H1 (cell line): ENCODE measurements at regions not wholly inside any gene's neighbourhood (a gene's known extent, or its start where the extent isn't known, plus 50 kb on each side); places are given as distances from the start of the nearest gene placed in this dataset.

Source experiments
- CTCF ChIA-PET: fragments of 300-600 bp; sonication (Branson Sonifier 250); formaldehyde crosslinking; loops from one replicate; lab custom pipeline; 2021; ENCODE audit not compliant: partially characterized antibody; lab: Charles Lee
- POLR2A ChIA-PET: fragments of 300-600 bp; sonication (Branson Sonifier 250); formaldehyde crosslinking; loops from one replicate; lab custom pipeline; 2021; ENCODE audit warnings: inconsistent platforms; ENCODE audit not compliant: partially characterized antibody; lab: Charles Lee
- DNase-seq, 2 experiments: peaks; one replicate each; pipeline versions ENCODE4 v3.0.0 to v3.0.0-alpha.2; 2010 to 2022; ENCODE audit warnings: low spot score in 2 of 2, low read depth in 1 of 2, mixed read lengths in 1 of 2
- FAIRE-seq: peaks from 2 replicates; lab custom pipeline; 2011; peaks lifted over from hg19 to GRCh38; lab: Jason Lieb, UNC
- H2AFZ ChIP-seq: 2 replicates; pipeline ENCODE4 v1.8.1; 2012; ENCODE audit warnings: low read length, inconsistent platforms
- H2AK5ac ChIP-seq: 2 replicates; pipeline ENCODE4 v1.6.1; 2013; ENCODE audit warnings: low read depth, low read length
- H2BK120ac ChIP-seq: replicated peaks from 2 replicates; pipeline ENCODE3; 2013; ENCODE audit warnings: low read depth, low read length, inconsistent platforms
- H2BK12ac ChIP-seq: 2 replicates; pipeline ENCODE4 v1.6.1; 2013; ENCODE audit warnings: low read depth, low read length
- H2BK15ac ChIP-seq: 2 replicates; pipeline ENCODE4 v1.6.1; 2013; ENCODE audit warnings: low read length
- H2BK20ac ChIP-seq: 2 replicates; pipeline ENCODE4 v1.6.1; 2013; ENCODE audit warnings: low read length
- H2BK5ac ChIP-seq: 2 replicates; pipeline ENCODE4 v1.6.1; 2013; ENCODE audit warnings: low read depth, low read length
- H3K14ac ChIP-seq: 2 replicates; pipeline ENCODE4 v1.6.1; 2013; ENCODE audit warnings: inconsistent platforms; ENCODE audit not compliant: insufficient read length
- H3K18ac ChIP-seq: 2 replicates; pipeline ENCODE4 v1.6.1; 2013; ENCODE audit warnings: low read length; ENCODE audit errors: extremely low read depth
- H3K23ac ChIP-seq: 2 replicates; pipeline ENCODE4 v1.6.1; 2013; ENCODE audit warnings: inconsistent platforms; ENCODE audit not compliant: insufficient read length
- H3K23me2 ChIP-seq: 2 replicates; pipeline ENCODE4 v1.6.1; 2013; ENCODE audit warnings: low read depth, low read length
- H3K27ac ChIP-seq: 2 replicates; pipeline ENCODE4 v1.6.1; 2011; ENCODE audit warnings: low read depth, low read length, inconsistent platforms
- H3K27me3 ChIP-seq, 4 experiments: replicated peaks in 1 of 4; 1 replicate in 1 of 4; 2 replicates in 3 of 4; pipeline versions ENCODE4 v1.6.1 to v1.8.1; 2011 to 2013; ENCODE audit warnings: low read length in 3 of 4, mild to moderate bottlenecking in 3 of 4, inconsistent platforms in 2 of 4, mixed read lengths in 2 of 4, moderate library complexity in 1 of 4; ENCODE audit not compliant: control insufficient read depth in 3 of 4, insufficient read depth in 3 of 4; ENCODE audit errors: extremely low read depth in 1 of 4
- H3K36me3 ChIP-seq, 4 experiments: 2 replicates each; pipeline versions ENCODE4 v1.6.1 to v1.8.1; 2011 to 2013; ENCODE audit warnings: mild to moderate bottlenecking in 4 of 4, low read length in 3 of 4, moderate library complexity in 2 of 4, control low read depth in 1 of 4, inconsistent platforms in 1 of 4; ENCODE audit not compliant: insufficient read depth in 4 of 4, control insufficient read depth in 2 of 4
- H3K4ac ChIP-seq: replicated peaks from 2 replicates; pipeline ENCODE3; 2013; ENCODE audit warnings: low read length, low read depth, mixed read lengths, inconsistent platforms; ENCODE audit not compliant: insufficient read length
- H3K4me1 ChIP-seq, 4 experiments: replicated peaks in 1 of 4; 1 replicate in 1 of 4; 2 replicates in 3 of 4; pipeline versions ENCODE4 v1.6.1 to v1.8.1; 2011 to 2013; ENCODE audit warnings: low read length in 3 of 4, inconsistent platforms in 2 of 4, mixed read lengths in 1 of 4; ENCODE audit not compliant: insufficient read depth in 4 of 4, control insufficient read depth in 3 of 4
- H3K4me2 ChIP-seq, 2 experiments: 2 replicates each; pipeline versions ENCODE4 v1.6.1 to v1.8.1; 2011 to 2013; ENCODE audit warnings: low read depth in 2 of 2, low read length in 2 of 2, control low read depth in 1 of 2, inconsistent platforms in 1 of 2, mild to moderate bottlenecking in 1 of 2; ENCODE audit not compliant: insufficient read depth in 1 of 2
- H3K4me3 ChIP-seq, 4 experiments: fragments of 200-600, 300-600 bp in 1 of 4; sonication (generic), shearing (Covaris generic), sonication (Bioruptor Twin) in 1 of 4; 2 replicates each; pipeline versions ENCODE4 v1.5.1 to v1.8.1; 2011 to 2016; ENCODE audit warnings: low read length in 4 of 4, low read depth in 3 of 4, control low read depth in 2 of 4, inconsistent platforms in 2 of 4, mild to moderate bottlenecking in 2 of 4, mixed read lengths in 1 of 4, moderate library complexity in 1 of 4; ENCODE audit not compliant: insufficient read depth in 2 of 4; ENCODE audit errors: extremely low read depth in 1 of 4
- H3K56ac ChIP-seq: replicated peaks from 2 replicates; pipeline ENCODE3; 2013; ENCODE audit warnings: low read depth, mild to moderate bottlenecking, mixed read lengths, low read length, inconsistent platforms; ENCODE audit not compliant: insufficient read length
- H3K79me1 ChIP-seq: 2 replicates; pipeline ENCODE4 v1.6.1; 2013; ENCODE audit warnings: low read depth, low read length, control low read depth
- H3K79me2 ChIP-seq, 2 experiments: 2 replicates each; pipeline versions ENCODE4 v1.6.1 to v1.8.1; 2012 to 2013; ENCODE audit warnings: low read length in 2 of 2, mild to moderate bottlenecking in 2 of 2, inconsistent platforms in 1 of 2; ENCODE audit not compliant: insufficient read depth in 2 of 2, control insufficient read depth in 1 of 2
- H3K9ac ChIP-seq, 4 experiments: replicated peaks in 1 of 4; 1 replicate in 1 of 4; 2 replicates in 3 of 4; pipeline versions ENCODE4 v1.6.1 to v1.8.1; 2011 to 2013; ENCODE audit warnings: low read depth in 3 of 4, low read length in 3 of 4, control low read depth in 2 of 4, mild to moderate bottlenecking in 2 of 4, moderate library complexity in 2 of 4, inconsistent platforms in 1 of 4; ENCODE audit errors: extremely low read depth in 1 of 4
- H3K9me3 ChIP-seq, 2 experiments: 2 replicates each; pipeline versions ENCODE4 v1.6.1 to v1.8.1; 2012 to 2013; ENCODE audit warnings: mild to moderate bottlenecking in 2 of 2, moderate library complexity in 2 of 2, control low read depth in 1 of 2, inconsistent platforms in 1 of 2, low read depth in 1 of 2, low read length in 1 of 2, mixed read lengths in 1 of 2; ENCODE audit not compliant: insufficient read depth in 2 of 2
- H4K20me1 ChIP-seq, 2 experiments: replicated peaks in 1 of 2; 2 replicates each; pipeline versions ENCODE3 to v1.8.1; 2011 to 2013; ENCODE audit warnings: inconsistent platforms in 2 of 2, low read length in 2 of 2, mild to moderate bottlenecking in 1 of 2; ENCODE audit not compliant: insufficient read depth in 2 of 2, control insufficient read depth in 1 of 2
- H4K5ac ChIP-seq: 2 replicates; pipeline ENCODE4 v1.6.1; 2013; ENCODE audit warnings: low read length, low read depth, mixed read lengths, inconsistent platforms; ENCODE audit not compliant: insufficient read length
- H4K8ac ChIP-seq: 2 replicates; pipeline ENCODE4 v1.8.0; 2013; ENCODE audit warnings: mild to moderate bottlenecking, moderate library complexity, low read length, inconsistent platforms; ENCODE audit not compliant: insufficient read depth; ENCODE audit errors: extremely low read depth
- H4K91ac ChIP-seq: replicated peaks from 2 replicates; pipeline ENCODE3; 2013; ENCODE audit warnings: low read length, mixed read lengths, inconsistent platforms; ENCODE audit not compliant: insufficient read length
- CBX5 ChIP-seq: fragments of 300-800, 300-1000 bp; sonication (generic); IDR thresholded peaks from 2 replicates; pipeline ENCODE4 v1.7.1; 2016; ENCODE audit warnings: antibody characterized with exemption, low read length, low read depth
- FOSL1 ChIP-seq: IDR thresholded peaks from 2 replicates; pipeline ENCODE4 v1.6.1; 2011; ENCODE audit warnings: mild to moderate bottlenecking, low read depth, low read length, moderate library complexity; ENCODE audit not compliant: insufficient read depth
- HDAC2 ChIP-seq, 2 experiments: fragments of 300-600 bp in 1 of 2; sonication (generic) in 1 of 2; IDR thresholded peaks; 2 replicates each; pipeline ENCODE4 v1.6.1; 2011 to 2012; ENCODE audit warnings: low read depth in 2 of 2, low read length in 2 of 2, mild to moderate bottlenecking in 2 of 2, moderate library complexity in 2 of 2, borderline replicate concordance in 1 of 2, inconsistent platforms in 1 of 2
- MAX ChIP-seq: IDR thresholded peaks from 2 replicates; pipeline ENCODE4 v1.6.1; 2012; ENCODE audit warnings: inconsistent platforms
- POLR2AphosphoS5 ChIP-seq: IDR thresholded peaks from 2 replicates; pipeline ENCODE4 v1.6.1; 2011; ENCODE audit warnings: low read depth, low read length
- SP1 ChIP-seq: IDR thresholded peaks from 2 replicates; pipeline ENCODE4 v1.6.1; 2011; ENCODE audit warnings: low read depth, low read length
- TBP ChIP-seq: IDR thresholded peaks from 2 replicates; pipeline ENCODE4 v1.6.1; 2011; ENCODE audit warnings: low read depth, low read length, improper control_type of control experiment
- TEAD4 ChIP-seq: IDR thresholded peaks from 2 replicates; pipeline ENCODE4 v1.6.1; 2012; ENCODE audit warnings: low read depth, low read length, inconsistent platforms, mixed read lengths
- WGBS, 2 experiments: shearing (Covaris generic) in 1 of 2; methylation state at CpG; one replicate each; pipeline versions ENCODE4 v1.1.6 to v1.1.7; 2013 to 2015; ENCODE audit warnings: low lambda C conversion rate in 2 of 2, mixed read lengths in 2 of 2, inconsistent platforms in 1 of 2, low coverage in 1 of 2, missing lambda C conversion rate in 1 of 2; ENCODE audit not compliant: insufficient replicate concordance in 2 of 2, insufficient coverage in 1 of 2, insufficient read length in 1 of 2; ENCODE audit errors: extremely low coverage in 1 of 2, missing lambda C conversion rate in 1 of 2; 5-methylcytosine and 5-hydroxymethylcytosine counted together

- POLR2A ChIA-PET, result no interaction called here
- no peak overlapping the region for H4K91ac ChIP-seq
- no peak overlapping the region for H3K23ac ChIP-seq
Measured at GRCh38 chr11:127825183-127825582, 762.2 kb downstream of the ETS1 start.

More at GRCh38 chr11:127825183-127825582, 762.2 kb downstream of the ETS1 start:
- no peak overlapping the region for H2BK120ac ChIP-seq
- H2AFZ ChIP-seq, result no peak overlapping the region
- no peak overlapping the region for H4K5ac ChIP-seq
- H3K36me3 ChIP-seq, result no peaks in the 10 kb centered on the region
- no peaks in the 10 kb centered on the region for H3K79me2 ChIP-seq
- no peaks in the 10 kb centered on the region for H3K23me2 ChIP-seq
- no peak overlapping the region for H2BK5ac ChIP-seq
- no peaks in the 10 kb centered on the region for H4K20me1 ChIP-seq
- H4K8ac ChIP-seq, result no peak overlapping the region
- no peak overlapping the region for H3K4me2 ChIP-seq
- H3K27me3 ChIP-seq, result no peaks in the 10 kb centered on the region
- no peaks in the 10 kb centered on the region for H3K79me1 ChIP-seq
- no peak for TF ChIP-seq CBX5
- no peak for TF ChIP-seq HDAC2 (IDR thresholded peaks at IDR 0.05; ENCODE audit: borderline replicate concordance in 1 of 2, low read depth in 2 of 2, low read length in 2 of 2)
- TF ChIP-seq FOSL1, result no peak
- no peak for TF ChIP-seq SP1
- TF ChIP-seq MAX, result no peak
- TF ChIP-seq TEAD4, result no peak
- TF ChIP-seq TBP, result no peak
- no peak for TF ChIP-seq POLR2AphosphoS5
- FAIRE-seq (no peak), DNase-seq (no peak)
- no peak overlapping the region for H2BK12ac ChIP-seq
- no peak overlapping the region for H2BK20ac ChIP-seq
- no peak overlapping the region for H3K14ac ChIP-seq
- no peak overlapping the region for H3K56ac ChIP-seq
- no peak overlapping the region for H3K9ac ChIP-seq
- CTCF ChIA-PET, result interaction anchor here (1.2 kb wide), 1 partner anchor 19 kb away, joined by 4 read pairs; no protein-coding TSS in a partner anchor
- no peak overlapping the region for H2BK15ac ChIP-seq
- WGBS, 2 experiments, result 95% methylated on average over 4 of the region's 4 CpGs; no CpG with 5 or more reads in 1 of the 2 experiments
- H3K18ac ChIP-seq, result no peak overlapping the region
- no peaks in the 10 kb centered on the region for H3K4me1 ChIP-seq
- H3K9me3 ChIP-seq, result no peaks in the 10 kb centered on the region
- H3K27ac ChIP-seq, result no peak overlapping the region
- H2AK5ac ChIP-seq, result no peak overlapping the region
- H3K4ac ChIP-seq, result no peak overlapping the region
- no peak overlapping the region for H3K4me3 ChIP-seq
